Neural progenitor cell (in vitro differentiated cells): ENCODE measurements at regions not wholly inside any gene's neighbourhood (a gene's known extent, or its start where the extent isn't known, plus 50 kb on each side); places are given as distances from the start of the nearest gene placed in this dataset.

Experiments
- CTCF ChIP-seq: fragments of 200-600 bp; sonication (generic); IDR thresholded peaks from 2 replicates; pipeline ENCODE4 v1.5.1; 2017; ENCODE audit warnings: antibody characterized with exemption, mild to moderate bottlenecking
- EZH2 ChIP-seq: fragments of 200-600 bp; sonication (generic); IDR thresholded peaks from 2 replicates; pipeline ENCODE4 v1.6.1; 2017; ENCODE audit warnings: antibody characterized with exemption, mild to moderate bottlenecking, moderate library complexity

GRCh38 chr14:80304125-80304766 is 92.9 kb upstream of the DIO2 start:
- TF ChIP-seq EZH2 = no peak
- no peak for TF ChIP-seq CTCF
